ENCODE measurements at regions not wholly inside any gene's neighbourhood (a gene's known extent, or its start where the extent isn't known, plus 50 kb on each side); places are given as distances from the start of the nearest gene placed in this dataset.
"Not testable (repeated sequence)": the region's sequence is repeated elsewhere in the genome, so short reads cannot be mapped to it uniquely, and the experiment has no call there.

GRCh38 chr3:102682741-102683140 lies 247.9 kb downstream of the ZPLD1 start:
- no peak for DNase-seq (ENCODE audit: low read depth in 2 of 3, low spot score in 1 of 3)

- no peak for DNase-seq (ENCODE audit: low read depth in 2 of 3, low spot score in 1 of 3)
Measured at GRCh38 chr3:102686792-102687191, 252.0 kb downstream of the ZPLD1 start.

GRCh38 chr3:102687851-102688555 lies 253.2 kb downstream of the ZPLD1 start:
- DNase-seq (ENCODE audit: low read depth in 2 of 3, low spot score in 1 of 3), result no peak

GRCh38 chr3:102688556-102688930 lies 253.7 kb downstream of the ZPLD1 start:
- no peak for DNase-seq (ENCODE audit: low read depth in 2 of 3, low spot score in 1 of 3)

GRCh38 chr3:102691507-102691906 lies 256.7 kb downstream of the ZPLD1 start:
- DNase-seq (ENCODE audit: low read depth in 2 of 3, low spot score in 1 of 3), result no peak

GRCh38 chr3:102699104-102699818 lies 264.4 kb downstream of the ZPLD1 start:
- DNase-seq (ENCODE audit: low read depth in 2 of 3, low spot score in 1 of 3), result no peak

GRCh38 chr3:102699819-102700140 lies 265.0 kb downstream of the ZPLD1 start:
- no peak for DNase-seq (ENCODE audit: low read depth in 2 of 3, low spot score in 1 of 3)

- peak in 1 of 3 donors; percentile 2 for DNase-seq (ENCODE audit: low read depth in 2 of 3, low spot score in 1 of 3)
Measured at GRCh38 chr3:102712896-102713295, 278.1 kb downstream of the ZPLD1 start.

GRCh38 chr3:102714567-102714966 lies 279.8 kb downstream of the ZPLD1 start:
- no peak for DNase-seq (ENCODE audit: low read depth in 2 of 3, low spot score in 1 of 3)

GRCh38 chr3:102715030-102715697 lies 280.3 kb downstream of the ZPLD1 start:
- no peak for DNase-seq (ENCODE audit: low read depth in 2 of 3, low spot score in 1 of 3)

- no peak for DNase-seq (ENCODE audit: low read depth in 2 of 3, low spot score in 1 of 3)
Measured at GRCh38 chr3:102718651-102719050, 283.8 kb downstream of the ZPLD1 start.

GRCh38 chr3:102722317-102722716 lies 287.5 kb downstream of the ZPLD1 start:
- DNase-seq (ENCODE audit: low read depth in 2 of 3, low spot score in 1 of 3), result no peak

GRCh38 chr3:102727340-102727739 lies 292.5 kb downstream of the ZPLD1 start:
- DNase-seq (ENCODE audit: low read depth in 2 of 3, low spot score in 1 of 3), result no peak

GRCh38 chr3:102732581-102732980 lies 297.8 kb downstream of the ZPLD1 start:
- not testable (repeated sequence) for DNase-seq (ENCODE audit: low read depth in 2 of 3, low spot score in 1 of 3)

GRCh38 chr3:102733791-102734563 lies 299.2 kb downstream of the ZPLD1 start:
- DNase-seq (ENCODE audit: low read depth in 2 of 3, low spot score in 1 of 3), result no peak

- DNase-seq (ENCODE audit: low read depth in 2 of 3, low spot score in 1 of 3), result no peak
Measured at GRCh38 chr3:102735311-102735710, 300.5 kb downstream of the ZPLD1 start.

- DNase-seq (ENCODE audit: low read depth in 2 of 3, low spot score in 1 of 3), result no peak
Measured at GRCh38 chr3:102736288-102736974, 301.6 kb downstream of the ZPLD1 start.

GRCh38 chr3:102736975-102737304 lies 302.1 kb downstream of the ZPLD1 start:
- no peak for DNase-seq (ENCODE audit: low read depth in 2 of 3, low spot score in 1 of 3)

- no peak for DNase-seq (ENCODE audit: low read depth in 2 of 3, low spot score in 1 of 3)
Measured at GRCh38 chr3:102737353-102737752, 302.5 kb downstream of the ZPLD1 start.

GRCh38 chr3:102741105-102741504 lies 306.3 kb downstream of the ZPLD1 start:
- no peak for DNase-seq (ENCODE audit: low read depth in 2 of 3, low spot score in 1 of 3)

GRCh38 chr3:102741694-102742093 lies 306.9 kb downstream of the ZPLD1 start:
- no peak for DNase-seq (ENCODE audit: low read depth in 2 of 3, low spot score in 1 of 3)

All from stimulated activated CD4-positive, alpha-beta T cell treated with anti-CD3 and anti-CD28 coated beads, Interleukin-12 subunit alpha, Interleukin-12 subunit beta, amount 100 ng/mL, for 48 hours (primary cell).